CD4-positive, alpha-beta T cell (primary cell): ENCODE measurements at regions not wholly inside any gene's neighbourhood (a gene's known extent, or its start where the extent isn't known, plus 50 kb on each side); places are given as distances from the start of the nearest gene placed in this dataset.

Experiments used
- ATAC-seq: fragments of 200-7000 bp; cut with Tn5 transposase; one replicate; pipeline ENCODE4 v1.10.0; 2022; ENCODE audit warnings: mild to moderate bottlenecking; ENCODE audit not compliant: poor library complexity
- CTCF ChIA-PET: fragments of 350-600 bp; sonication (Branson Sonifier 250); formaldehyde crosslinking; loops from one replicate; lab custom pipeline; 2021; ENCODE audit warnings: antibody characterized with exemption, inconsistent platforms; lab: Charles Lee
- POLR2A ChIA-PET: fragments of 350-600 bp; sonication (Branson Sonifier 250); formaldehyde crosslinking; loops from one replicate; lab custom pipeline; 2021; ENCODE audit warnings: antibody characterized with exemption, inconsistent platforms; lab: Charles Lee
- DNase-seq, 14 experiments: peaks; one replicate each; pipeline ENCODE4 v3.0.0-alpha.2; 2013 to 2020; ENCODE audit warnings: mixed read lengths in 2 of 14
- H3K27ac ChIP-seq, 2 donors: one replicate each; pipeline versions ENCODE4 v1.5.1 to v1.7.0; 2013; ENCODE audit warnings: low read length in 2 of 2, low read depth in 1 of 2, mild to moderate bottlenecking in 1 of 2
- H3K27me3 ChIP-seq, 2 experiments: 1 replicate in 1 of 2; 2 replicates in 1 of 2; pipeline versions ENCODE4 v1.6.1 to v1.7.0; 2013; ENCODE audit warnings: low read length in 2 of 2, control low read depth in 1 of 2, mild to moderate bottlenecking in 1 of 2, moderate library complexity in 1 of 2; ENCODE audit not compliant: insufficient read depth in 2 of 2, control insufficient read depth in 1 of 2
- H3K36me3 ChIP-seq: one replicate; pipeline ENCODE4 v1.6.1; 2013; ENCODE audit warnings: low read length, control low read depth; ENCODE audit not compliant: insufficient read depth
- H3K4me1 ChIP-seq: one replicate; pipeline ENCODE4 v1.6.1; 2013; ENCODE audit warnings: low read length, control low read depth; ENCODE audit not compliant: insufficient read depth
- H3K4me3 ChIP-seq: one replicate; pipeline ENCODE4 v1.5.1; 2013; ENCODE audit warnings: mild to moderate bottlenecking, low read length, moderate library complexity
- H3K9me3 ChIP-seq, 2 experiments: 1 replicate in 1 of 2; 2 replicates in 1 of 2; pipeline versions ENCODE4 v1.6.1 to v1.7.0; 2013; ENCODE audit warnings: low read length in 2 of 2, mild to moderate bottlenecking in 2 of 2, control low read depth in 1 of 2, moderate library complexity in 1 of 2; ENCODE audit not compliant: control insufficient read depth in 1 of 2, insufficient read depth in 1 of 2
- H3K27ac Mint-ChIP-seq: one replicate; pipeline ENCODE4 v1.8.0; 2020; ENCODE audit warnings: mixed read lengths
- H3K27me3 Mint-ChIP-seq: one replicate; pipeline ENCODE4 v1.8.0; 2021; ENCODE audit warnings: mixed read lengths
- H3K36me3 Mint-ChIP-seq: one replicate; pipeline ENCODE4 v1.8.0; 2021; ENCODE audit warnings: low read depth, mixed read lengths
- H3K4me1 Mint-ChIP-seq: one replicate; pipeline ENCODE4 v1.8.0; 2021; ENCODE audit warnings: low read depth, mixed read lengths
- H3K4me3 Mint-ChIP-seq: one replicate; pipeline ENCODE4 v1.8.0; 2020; ENCODE audit warnings: mild to moderate bottlenecking, mixed read lengths
- H3K9me3 Mint-ChIP-seq: one replicate; pipeline ENCODE4 v1.8.0; 2020; ENCODE audit warnings: mixed read lengths
- intact Hi-C, 2 experiments: fragments of 100-400 bp; cut with DNase I in 1 of 2; cut with micrococcal nuclease in 1 of 2; formaldehyde crosslinking; loops; one replicate each; pipeline versions ENCODE4 v1.15.1 to v1.9.0; 2023 to 2025; cut with DNase I, micrococcal nuclease
- TF ChIP-seq, protein P1 (sequence below): fragments of 200-600 bp; IDR thresholded peaks from one replicate; pipeline ENCODE4 v1.8.0; 2022; ENCODE audit warnings: antibody characterized with exemption, mild to moderate bottlenecking

DNA sequence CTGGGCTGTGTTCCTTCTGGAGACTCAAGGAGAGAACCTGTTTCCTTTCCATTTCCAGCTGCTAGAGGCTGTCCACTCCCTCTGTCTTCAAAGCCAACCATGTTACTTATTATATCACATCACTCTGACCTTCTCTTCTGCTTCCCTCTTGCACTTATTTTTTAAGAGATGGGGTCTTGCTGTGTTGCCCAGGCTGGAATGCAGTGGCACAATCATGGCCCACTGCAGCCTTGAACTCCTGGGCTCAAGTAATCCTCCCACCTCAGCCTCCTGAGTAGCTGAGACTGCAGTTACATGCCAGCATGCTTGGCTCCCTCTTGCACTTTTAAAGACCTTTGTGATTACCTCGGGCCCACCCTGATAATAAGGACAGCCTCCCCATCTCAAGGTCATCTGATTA, 160.0 kb upstream of the DTNBP1 start:
- peaks cover 31% of the 10 kb centered on the region for H3K27me3 Mint-ChIP-seq

DNA sequence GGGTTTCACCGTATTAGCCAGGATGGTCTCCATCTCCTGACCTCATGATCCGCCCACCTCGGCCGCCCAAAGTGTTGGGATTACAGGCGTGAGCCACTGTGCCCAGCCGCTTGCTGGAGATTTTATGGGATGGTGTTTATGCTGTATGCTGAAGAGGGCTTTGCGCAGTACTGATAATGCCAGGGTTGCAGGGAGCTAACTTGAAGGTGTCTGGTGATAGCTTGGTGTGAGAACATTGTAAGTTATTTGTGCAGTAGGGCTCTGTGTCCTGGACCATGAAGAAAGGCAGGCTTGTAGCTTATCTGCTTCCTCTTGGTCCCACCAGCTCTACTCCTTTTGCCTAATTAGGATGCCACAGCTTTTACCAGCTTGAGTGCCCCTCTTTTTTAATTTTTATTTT, 157.0 kb upstream of the DTNBP1 start:
- CTCF ChIA-PET, result no interaction called here
- H3K27ac ChIP-seq, result no peak overlapping the region
- intact Hi-C loops, result no loop called here
- no peak overlapping the region for H3K27ac Mint-ChIP-seq
- no peaks in the 10 kb centered on the region for H3K36me3 Mint-ChIP-seq
- H3K9me3 ChIP-seq, result no peaks in the 10 kb centered on the region
- no peaks in the 10 kb centered on the region for H3K9me3 Mint-ChIP-seq
- H3K27me3 Mint-ChIP-seq, result peaks cover 21% of the 10 kb centered on the region
- no peak overlapping the region for H3K4me3 ChIP-seq
- ATAC-seq (no peak), DNase-seq (no peak)
- TF ChIP-seq, protein P1, sequence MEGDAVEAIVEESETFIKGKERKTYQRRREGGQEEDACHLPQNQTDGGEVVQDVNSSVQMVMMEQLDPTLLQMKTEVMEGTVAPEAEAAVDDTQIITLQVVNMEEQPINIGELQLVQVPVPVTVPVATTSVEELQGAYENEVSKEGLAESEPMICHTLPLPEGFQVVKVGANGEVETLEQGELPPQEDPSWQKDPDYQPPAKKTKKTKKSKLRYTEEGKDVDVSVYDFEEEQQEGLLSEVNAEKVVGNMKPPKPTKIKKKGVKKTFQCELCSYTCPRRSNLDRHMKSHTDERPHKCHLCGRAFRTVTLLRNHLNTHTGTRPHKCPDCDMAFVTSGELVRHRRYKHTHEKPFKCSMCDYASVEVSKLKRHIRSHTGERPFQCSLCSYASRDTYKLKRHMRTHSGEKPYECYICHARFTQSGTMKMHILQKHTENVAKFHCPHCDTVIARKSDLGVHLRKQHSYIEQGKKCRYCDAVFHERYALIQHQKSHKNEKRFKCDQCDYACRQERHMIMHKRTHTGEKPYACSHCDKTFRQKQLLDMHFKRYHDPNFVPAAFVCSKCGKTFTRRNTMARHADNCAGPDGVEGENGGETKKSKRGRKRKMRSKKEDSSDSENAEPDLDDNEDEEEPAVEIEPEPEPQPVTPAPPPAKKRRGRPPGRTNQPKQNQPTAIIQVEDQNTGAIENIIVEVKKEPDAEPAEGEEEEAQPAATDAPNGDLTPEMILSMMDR, result no peak
- POLR2A ChIA-PET, result no interaction called here
- H3K4me3 Mint-ChIP-seq, result no peak overlapping the region
- no peaks in the 10 kb centered on the region for H3K36me3 ChIP-seq
- H3K27me3 ChIP-seq, result peaks cover 0 to 11% of the 10 kb centered on the region in 2 experiments
- no peaks in the 10 kb centered on the region for H3K4me1 ChIP-seq
- H3K4me1 Mint-ChIP-seq, result no peaks in the 10 kb centered on the region

More for the DNA sequence above, 160.0 kb upstream of the DTNBP1 start:
- no peak overlapping the region for H3K4me3 Mint-ChIP-seq
- Histone ChIP-seq H3K27ac (no peak overlapping the region), H3K9me3 (no peaks in the 10 kb centered on the region), H3K27me3 (peaks cover 0 to 10% of the 10 kb centered on the region in 2 experiments), H3K4me1 (no peaks in the 10 kb centered on the region), H3K4me3 (no peak overlapping the region), H3K36me3 (no peaks in the 10 kb centered on the region)
- ATAC-seq (no peak), DNase-seq (no peak)
- no peaks in the 10 kb centered on the region for H3K9me3 Mint-ChIP-seq
- intact Hi-C loops, result no loop called here
- no peak overlapping the region for H3K27ac Mint-ChIP-seq
- ChIA-PET CTCF (no interaction called here), POLR2A (no interaction called here)
- H3K4me1 Mint-ChIP-seq, result no peaks in the 10 kb centered on the region
- H3K36me3 Mint-ChIP-seq, result no peaks in the 10 kb centered on the region
- TF ChIP-seq, protein P1, result no peak

DNA sequence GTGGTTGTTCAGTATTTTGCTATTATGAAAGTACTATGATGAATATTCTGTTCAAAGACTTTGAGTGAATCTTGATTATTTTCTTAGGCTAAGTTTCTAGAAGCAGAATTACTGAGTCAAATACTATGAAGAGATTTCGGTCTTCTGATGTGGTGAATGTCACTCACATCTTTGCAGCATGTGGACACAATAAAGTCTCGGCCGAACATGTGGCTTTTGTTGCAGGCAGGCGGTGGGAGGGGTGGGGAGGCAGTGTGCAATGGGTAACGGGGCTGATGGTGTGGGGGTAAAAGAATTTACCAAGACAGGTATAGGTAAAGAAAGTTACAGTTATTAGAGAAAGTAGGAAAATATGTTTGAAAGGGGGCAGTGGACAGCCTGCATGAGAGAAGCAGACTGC, 156.4 kb upstream of the DTNBP1 start:
- TF ChIP-seq, protein P1, result no peak
- H3K4me1 Mint-ChIP-seq, result no peaks in the 10 kb centered on the region
- no peaks in the 10 kb centered on the region for H3K4me1 ChIP-seq
- ChIA-PET CTCF (no interaction called here), POLR2A (no interaction called here)
- peaks cover 19% of the 10 kb centered on the region for H3K27me3 Mint-ChIP-seq
- H3K36me3 Mint-ChIP-seq, result no peaks in the 10 kb centered on the region
- no peak for DNase-seq
- no peak overlapping the region for H3K27ac ChIP-seq
- H3K36me3 ChIP-seq, result no peaks in the 10 kb centered on the region
- intact Hi-C loops, result no loop called here
- no peaks in the 10 kb centered on the region for H3K9me3 ChIP-seq
- H3K4me3 Mint-ChIP-seq, result no peak overlapping the region
- H3K9me3 Mint-ChIP-seq, result no peaks in the 10 kb centered on the region
- no peak overlapping the region for H3K27ac Mint-ChIP-seq
- ATAC-seq, result no peak
- peaks cover 0 to 11% of the 10 kb centered on the region in 2 experiments for H3K27me3 ChIP-seq
- H3K4me3 ChIP-seq, result no peak overlapping the region
